Activated T-cell treated with anti-CD3 and anti-CD28 coated beads, Interleukin-2, amount 50 U/mL, for 24 hours (primary cell): ENCODE measurements at regions not wholly inside any gene's neighbourhood (a gene's known extent, or its start where the extent isn't known, plus 50 kb on each side); places are given as distances from the start of the nearest gene placed in this dataset.

Source experiments
- DNase-seq: peaks from one replicate; pipeline ENCODE4 v3.0.0-alpha.2; 2020
- H3K27ac Mint-ChIP-seq: 2 replicates; pipeline ENCODE4 v1.8.0; 2020; ENCODE audit warnings: mild to moderate bottlenecking, mixed read lengths
- H3K27me3 Mint-ChIP-seq: 2 replicates; pipeline ENCODE4 v1.8.0; 2020; ENCODE audit warnings: mixed read lengths
- H3K36me3 Mint-ChIP-seq: 2 replicates; pipeline ENCODE4 v1.8.0; 2020; ENCODE audit warnings: low read depth, mixed read lengths
- H3K4me1 Mint-ChIP-seq: 2 replicates; pipeline ENCODE4 v1.8.0; 2020; ENCODE audit warnings: low read depth, mixed read lengths
- H3K4me3 Mint-ChIP-seq: 2 replicates; pipeline ENCODE4 v1.8.0; 2020; ENCODE audit warnings: mild to moderate bottlenecking, moderate library complexity, mixed read lengths
- H3K9me3 Mint-ChIP-seq: 2 replicates; pipeline ENCODE4 v1.8.0; 2020; ENCODE audit warnings: mixed read lengths

- H3K36me3 Mint-ChIP-seq = no peaks in the 10 kb centered on the region
- no peak overlapping the region for H3K27ac Mint-ChIP-seq
- no peak for DNase-seq
- H3K27me3 Mint-ChIP-seq = no peaks in the 10 kb centered on the region
- peaks cover 3% of the 10 kb centered on the region for H3K9me3 Mint-ChIP-seq
- H3K4me3 Mint-ChIP-seq = no peak overlapping the region
- H3K4me1 Mint-ChIP-seq = peaks cover 59% of the 10 kb centered on the region
Observed at GRCh38 chr2:100647709-100648108, 84.9 kb downstream of the PDCL3 start.

GRCh38 chr2:100650151-100650550, 87.4 kb downstream of the PDCL3 start:
- no peak for DNase-seq
- no peaks in the 10 kb centered on the region for H3K27me3 Mint-ChIP-seq
- H3K4me1 Mint-ChIP-seq = peaks cover 47% of the 10 kb centered on the region
- no peak overlapping the region for H3K27ac Mint-ChIP-seq
- no peaks in the 10 kb centered on the region for H3K36me3 Mint-ChIP-seq
- peaks cover 3% of the 10 kb centered on the region for H3K9me3 Mint-ChIP-seq
- no peak overlapping the region for H3K4me3 Mint-ChIP-seq

GRCh38 chr2:100653449-100654035, 90.7 kb downstream of the PDCL3 start:
- Mint-ChIP-seq H3K9me3 (no peaks in the 10 kb centered on the region), H3K27ac (peak overlapping the region; percentile 52), H3K36me3 (no peaks in the 10 kb centered on the region), H3K27me3 (no peaks in the 10 kb centered on the region), H3K4me3 (no peak overlapping the region), H3K4me1 (peaks cover 39% of the 10 kb centered on the region)
- DNase-seq = no peak

- H3K9me3 Mint-ChIP-seq = no peaks in the 10 kb centered on the region
- no peaks in the 10 kb centered on the region for H3K36me3 Mint-ChIP-seq
- H3K4me3 Mint-ChIP-seq = no peak overlapping the region
- H3K27me3 Mint-ChIP-seq = no peaks in the 10 kb centered on the region
- H3K27ac Mint-ChIP-seq = no peak overlapping the region
- DNase-seq = no peak
- peaks cover 33% of the 10 kb centered on the region for H3K4me1 Mint-ChIP-seq
Observed at GRCh38 chr2:100654611-100655010, 91.8 kb downstream of the PDCL3 start.

GRCh38 chr2:100655446-100655845, 92.7 kb downstream of the PDCL3 start:
- H3K4me3 Mint-ChIP-seq = no peak overlapping the region
- no peaks in the 10 kb centered on the region for H3K9me3 Mint-ChIP-seq
- peaks cover 26% of the 10 kb centered on the region for H3K4me1 Mint-ChIP-seq
- H3K36me3 Mint-ChIP-seq = no peaks in the 10 kb centered on the region
- H3K27me3 Mint-ChIP-seq = no peaks in the 10 kb centered on the region
- no peak for DNase-seq
- H3K27ac Mint-ChIP-seq = no peak overlapping the region

GRCh38 chr2:100655936-100656534, 93.2 kb downstream of the PDCL3 start:
- no peak for DNase-seq
- H3K4me1 Mint-ChIP-seq = peaks cover 22% of the 10 kb centered on the region
- H3K9me3 Mint-ChIP-seq = no peaks in the 10 kb centered on the region
- H3K36me3 Mint-ChIP-seq = no peaks in the 10 kb centered on the region
- no peak overlapping the region for H3K4me3 Mint-ChIP-seq
- H3K27me3 Mint-ChIP-seq = no peaks in the 10 kb centered on the region
- H3K27ac Mint-ChIP-seq = no peak overlapping the region

- no peak for DNase-seq
- peaks cover 12% of the 10 kb centered on the region for H3K4me1 Mint-ChIP-seq
- H3K36me3 Mint-ChIP-seq = no peaks in the 10 kb centered on the region
- no peaks in the 10 kb centered on the region for H3K27me3 Mint-ChIP-seq
- H3K9me3 Mint-ChIP-seq = no peaks in the 10 kb centered on the region
- H3K27ac Mint-ChIP-seq = no peak overlapping the region
- no peak overlapping the region for H3K4me3 Mint-ChIP-seq
Observed at GRCh38 chr2:100658017-100658416, 95.2 kb downstream of the PDCL3 start.

GRCh38 chr2:100660851-100661584, 98.2 kb downstream of the PDCL3 start:
- Mint-ChIP-seq H3K9me3 (no peaks in the 10 kb centered on the region), H3K27ac (no peak overlapping the region), H3K4me3 (no peak overlapping the region), H3K27me3 (no peaks in the 10 kb centered on the region), H3K36me3 (no peaks in the 10 kb centered on the region), H3K4me1 (peaks cover 4% of the 10 kb centered on the region)
- no peak for DNase-seq

- peaks cover 4% of the 10 kb centered on the region for H3K4me1 Mint-ChIP-seq
- no peak for DNase-seq
Observed at GRCh38 chr2:100662866-100663265, 100.1 kb downstream of the PDCL3 start.

GRCh38 chr2:100664021-100664755, 101.4 kb downstream of the PDCL3 start:
- Mint-ChIP-seq H3K36me3 (no peaks in the 10 kb centered on the region), H3K4me1 (peaks cover 12% of the 10 kb centered on the region), H3K4me3 (no peak overlapping the region), H3K27ac (no peak overlapping the region), H3K27me3 (no peaks in the 10 kb centered on the region), H3K9me3 (no peaks in the 10 kb centered on the region)
- DNase-seq = no peak

More at GRCh38 chr2:100662866-100663265, 100.1 kb downstream of the PDCL3 start:
- no peak overlapping the region for H3K27ac Mint-ChIP-seq
- H3K27me3 Mint-ChIP-seq = no peaks in the 10 kb centered on the region
- H3K4me3 Mint-ChIP-seq = no peak overlapping the region
- H3K36me3 Mint-ChIP-seq = no peaks in the 10 kb centered on the region
- H3K9me3 Mint-ChIP-seq = no peaks in the 10 kb centered on the region

- no peak for DNase-seq
- Mint-ChIP-seq H3K4me1 (peaks cover 12% of the 10 kb centered on the region), H3K27me3 (no peaks in the 10 kb centered on the region), H3K9me3 (no peaks in the 10 kb centered on the region), H3K27ac (no peak overlapping the region), H3K36me3 (no peaks in the 10 kb centered on the region), H3K4me3 (no peak overlapping the region)
Observed at GRCh38 chr2:100664756-100665101, 101.9 kb downstream of the PDCL3 start.

- H3K4me3 Mint-ChIP-seq = no peak overlapping the region
Observed at GRCh38 chr2:100666996-100667395, 104.2 kb downstream of the PDCL3 start.

GRCh38 chr2:100667801-100668200, 105.0 kb downstream of the PDCL3 start:
- no peak overlapping the region for H3K4me3 Mint-ChIP-seq
- no peaks in the 10 kb centered on the region for H3K36me3 Mint-ChIP-seq
- no peak for DNase-seq
- no peaks in the 10 kb centered on the region for H3K9me3 Mint-ChIP-seq
- H3K4me1 Mint-ChIP-seq = peaks cover 8% of the 10 kb centered on the region
- no peak overlapping the region for H3K27ac Mint-ChIP-seq
- no peaks in the 10 kb centered on the region for H3K27me3 Mint-ChIP-seq

More at GRCh38 chr2:100666996-100667395, 104.2 kb downstream of the PDCL3 start:
- no peak overlapping the region for H3K27ac Mint-ChIP-seq
- H3K9me3 Mint-ChIP-seq = no peaks in the 10 kb centered on the region
- peaks cover 8% of the 10 kb centered on the region for H3K4me1 Mint-ChIP-seq
- H3K27me3 Mint-ChIP-seq = no peaks in the 10 kb centered on the region
- DNase-seq = no peak
- no peaks in the 10 kb centered on the region for H3K36me3 Mint-ChIP-seq

- no peaks in the 10 kb centered on the region for H3K36me3 Mint-ChIP-seq
- no peak for DNase-seq
- no peaks in the 10 kb centered on the region for H3K27me3 Mint-ChIP-seq
- H3K9me3 Mint-ChIP-seq = no peaks in the 10 kb centered on the region
- H3K4me1 Mint-ChIP-seq = peaks cover 8% of the 10 kb centered on the region
- no peak overlapping the region for H3K4me3 Mint-ChIP-seq
- H3K27ac Mint-ChIP-seq = no peak overlapping the region
Observed at GRCh38 chr2:100670232-100670631, 107.4 kb downstream of the PDCL3 start.

- Mint-ChIP-seq H3K4me3 (no peak overlapping the region), H3K4me1 (peaks cover 8% of the 10 kb centered on the region), H3K27me3 (no peaks in the 10 kb centered on the region), H3K9me3 (no peaks in the 10 kb centered on the region), H3K27ac (no peak overlapping the region), H3K36me3 (no peaks in the 10 kb centered on the region)
- DNase-seq = no peak
Observed at GRCh38 chr2:100673115-100673514, 110.3 kb downstream of the PDCL3 start.
